SK-N-SH treated with all-trans-retinoic acid at 6 μM for 48 hours (cell line): ENCODE measurements at regions not wholly inside any gene's neighbourhood (a gene's known extent, or its start where the extent isn't known, plus 50 kb on each side); places are given as distances from the start of the nearest gene placed in this dataset.
"Not testable (repeated sequence)": the region's sequence is repeated elsewhere in the genome, so short reads cannot be mapped to it uniquely, and the experiment has no call there.

Experiments used
- ATAC-seq: fragments of 200-7000 bp; cut with Tn5 transposase; 3 replicates; pipeline ENCODE4 v1.9.1; 2020; ENCODE audit warnings: mild to moderate bottlenecking, moderate library complexity
- CREB5 ChIP-seq: fragments of 250-450 bp; sonication (Bioruptor Pico); IDR thresholded peaks from 2 replicates; pipeline ENCODE4 v1.5.1; 2020; ENCODE audit warnings: low read depth, mild to moderate bottlenecking, moderate library complexity
- CSRNP3 ChIP-seq: fragments of 250-450 bp; sonication (Bioruptor Pico); IDR thresholded peaks from 2 replicates; pipeline ENCODE4 v1.5.1; 2021; ENCODE audit warnings: mild to moderate bottlenecking, moderate library complexity
- ESRRG ChIP-seq: fragments of 250-450 bp; sonication (Bioruptor Pico); IDR thresholded peaks from 2 replicates; pipeline ENCODE4 v1.6.1; 2021; ENCODE audit warnings: mild to moderate bottlenecking
- GLIS3 ChIP-seq: fragments of 250-450 bp; sonication (Bioruptor Pico); IDR thresholded peaks from 2 replicates; pipeline ENCODE4 v1.5.0; 2020; ENCODE audit warnings: mild to moderate bottlenecking, moderate library complexity
- OSR1 ChIP-seq: fragments of 250-450 bp; sonication (Bioruptor Pico); IDR thresholded peaks from 2 replicates; pipeline ENCODE4 v1.8.0; 2022; ENCODE audit warnings: moderate library complexity, mild to moderate bottlenecking, inconsistent platforms
- PATZ1 ChIP-seq: fragments of 250-450 bp; sonication (Bioruptor Pico); IDR thresholded peaks from 2 replicates; pipeline ENCODE4 v1.8.0; 2020; ENCODE audit warnings: mild to moderate bottlenecking, moderate library complexity, borderline replicate concordance
- RARB ChIP-seq: fragments of 250-450 bp; sonication (Bioruptor Pico); IDR thresholded peaks from 2 replicates; pipeline ENCODE4 v1.8.0; 2021; ENCODE audit warnings: mild to moderate bottlenecking, moderate library complexity
- TOX ChIP-seq: fragments of 250-450 bp; sonication (Bioruptor Pico); IDR thresholded peaks from 2 replicates; pipeline ENCODE4 v1.8.0; 2021; ENCODE audit warnings: mild to moderate bottlenecking, moderate library complexity, borderline replicate concordance
- ZC3H10 ChIP-seq: fragments of 250-450 bp; sonication (Bioruptor Pico); IDR thresholded peaks from 2 replicates; pipeline ENCODE4 v1.5.1; 2021; ENCODE audit warnings: mild to moderate bottlenecking, moderate library complexity
- ZFP3 ChIP-seq: fragments of 250-450 bp; sonication (Bioruptor Pico); IDR thresholded peaks from 2 replicates; pipeline ENCODE4 v1.5.0; 2020; ENCODE audit warnings: mild to moderate bottlenecking, moderate library complexity
- ZNF565 ChIP-seq: fragments of 450-650 bp; formaldehyde crosslinking; conservative IDR thresholded peaks from 2 replicates; pipeline ENCODE4 v1.5.0; 2020; ENCODE audit warnings: low read depth, mild to moderate bottlenecking, moderate library complexity
- ZNF70 ChIP-seq: fragments of 450-650 bp; formaldehyde crosslinking; IDR thresholded peaks from 2 replicates; pipeline ENCODE4 v1.5.0; 2020; ENCODE audit warnings: mild to moderate bottlenecking, moderate library complexity
- TF ChIP-seq, protein P1 (sequence below): fragments of 250-450 bp; sonication (Bioruptor Pico); IDR thresholded peaks from 2 replicates; pipeline ENCODE4 v1.8.0; 2021; ENCODE audit warnings: low read depth, mild to moderate bottlenecking, moderate library complexity, borderline replicate concordance

DNA sequence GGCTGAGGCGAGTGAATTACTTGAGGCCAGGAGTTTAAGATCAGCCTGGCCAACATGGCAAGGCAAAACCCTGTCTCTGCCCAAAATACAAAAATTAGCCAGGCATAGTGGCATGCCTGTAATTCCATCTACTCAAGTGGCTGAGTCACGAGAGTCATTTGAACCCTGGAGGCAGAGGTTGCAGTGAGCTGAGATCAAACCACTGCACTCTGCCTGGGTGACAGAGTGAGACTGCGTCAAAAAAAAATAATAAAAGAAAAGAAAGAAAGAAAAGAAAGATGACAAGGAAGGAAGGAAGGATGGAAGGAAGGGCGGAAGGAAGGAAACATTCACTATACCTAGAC lies 159.6 kb upstream of the CNOT2 start:
- ATAC-seq, result no peak
- no peak for TF ChIP-seq PATZ1 (CRISPR knock-in tag)
- no peak for TF ChIP-seq RARB (CRISPR knock-in tag)
- no peak for TF ChIP-seq OSR1 (CRISPR knock-in tag)
- TF ChIP-seq, protein P1, sequence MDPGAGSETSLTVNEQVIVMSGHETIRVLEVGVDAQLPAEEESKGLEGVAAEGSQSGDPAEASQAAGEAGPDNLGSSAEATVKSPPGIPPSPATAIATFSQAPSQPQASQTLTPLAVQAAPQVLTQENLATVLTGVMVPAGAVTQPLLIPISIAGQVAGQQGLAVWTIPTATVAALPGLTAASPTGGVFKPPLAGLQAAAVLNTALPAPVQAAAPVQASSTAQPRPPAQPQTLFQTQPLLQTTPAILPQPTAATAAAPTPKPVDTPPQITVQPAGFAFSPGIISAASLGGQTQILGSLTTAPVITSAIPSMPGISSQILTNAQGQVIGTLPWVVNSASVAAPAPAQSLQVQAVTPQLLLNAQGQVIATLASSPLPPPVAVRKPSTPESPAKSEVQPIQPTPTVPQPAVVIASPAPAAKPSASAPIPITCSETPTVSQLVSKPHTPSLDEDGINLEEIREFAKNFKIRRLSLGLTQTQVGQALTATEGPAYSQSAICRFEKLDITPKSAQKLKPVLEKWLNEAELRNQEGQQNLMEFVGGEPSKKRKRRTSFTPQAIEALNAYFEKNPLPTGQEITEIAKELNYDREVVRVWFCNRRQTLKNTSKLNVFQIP, result no peak
- no peak for TF ChIP-seq CSRNP3 (CRISPR knock-in tag)
- TF ChIP-seq, all 23 proteins: peak for 0

DNA sequence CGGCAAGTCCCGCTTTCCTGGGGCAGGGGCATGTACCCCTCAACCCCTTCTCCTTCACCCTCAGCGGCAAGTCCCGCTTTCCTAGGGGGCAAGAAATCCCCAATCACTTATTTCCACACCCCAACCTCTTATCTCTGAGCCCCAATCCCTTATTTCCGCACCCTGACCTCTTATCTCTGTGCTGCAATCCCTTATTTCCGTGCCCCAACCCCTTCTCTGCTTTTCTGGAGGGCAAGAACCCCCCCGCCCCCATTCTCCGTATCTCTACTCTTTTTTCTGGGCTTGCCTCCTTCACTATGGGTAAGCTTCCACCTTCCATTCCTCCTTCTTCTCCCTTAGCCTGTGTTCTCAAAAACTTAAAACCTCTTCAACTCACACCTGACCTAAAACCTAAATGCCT lies 156.9 kb upstream of the CNOT2 start:
- ATAC-seq, result not testable (repeated sequence)

- TF ChIP-seq RARB (CRISPR knock-in tag) (no peak), ESRRG (CRISPR knock-in tag) (no peak)
- ATAC-seq, result no peak
Measured at GRCh38 chr12:70091021-70091521, 152.2 kb upstream of the CNOT2 start.

DNA sequence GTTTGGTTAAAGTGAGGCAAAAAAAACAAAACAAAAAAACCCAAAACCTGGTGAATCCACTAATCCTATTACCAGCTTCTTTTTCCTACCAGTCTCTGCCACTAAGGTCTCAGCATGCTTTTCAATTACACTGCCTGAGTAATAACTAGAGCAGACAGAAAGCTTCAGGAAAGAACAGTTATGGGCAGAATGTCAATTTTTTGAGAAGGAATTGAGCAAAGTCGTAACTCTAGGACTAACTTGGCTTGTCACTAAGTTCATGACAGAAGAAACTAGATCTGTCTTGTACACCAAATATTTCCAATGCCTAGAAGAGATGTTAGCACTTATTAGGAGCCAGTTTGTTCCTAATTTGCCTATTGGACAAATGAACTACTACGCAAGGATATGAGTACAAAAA lies 148.8 kb upstream of the CNOT2 start:
- TF ChIP-seq PATZ1 (CRISPR knock-in tag) (no peak), RARB (CRISPR knock-in tag) (no peak), TOX (no peak), ZNF565 (CRISPR knock-in tag) (no peak), GLIS3 (CRISPR knock-in tag) (no peak), ZNF70 (CRISPR knock-in tag) (no peak), ZC3H10 (CRISPR knock-in tag) (no peak)
- no peak for ATAC-seq

DNA sequence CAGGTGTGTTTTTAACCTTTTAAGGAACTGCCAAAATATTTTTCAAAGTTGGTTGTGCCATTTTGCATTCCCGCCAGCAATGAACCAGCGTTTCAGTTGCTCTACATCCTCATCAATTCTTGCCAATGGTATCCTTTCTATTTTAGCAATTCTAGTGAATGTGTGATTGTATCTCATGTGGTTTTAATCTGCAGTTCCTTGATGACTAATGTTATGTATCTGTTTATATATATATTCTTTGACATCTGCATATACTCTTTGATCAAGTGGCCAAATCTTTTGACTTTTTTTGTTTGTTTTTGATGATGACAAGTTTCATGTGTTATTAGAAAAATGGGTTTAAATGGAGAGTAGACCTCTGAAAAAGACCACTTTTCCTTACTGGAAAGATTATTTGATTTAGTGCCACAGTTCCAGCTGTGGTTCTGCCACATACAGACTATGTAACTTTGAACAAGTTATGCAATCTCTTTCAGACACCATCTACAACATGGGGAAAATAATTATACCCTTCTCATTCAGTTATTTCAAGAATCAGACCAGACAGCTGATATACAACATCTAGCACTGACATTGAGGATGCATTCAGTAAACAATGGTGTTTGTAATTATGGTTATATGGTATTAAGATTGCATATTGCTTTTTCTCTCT lies 146.3 kb upstream of the CNOT2 start:
- TF ChIP-seq TOX, result no peak
- no peak for TF ChIP-seq ZFP3 (CRISPR knock-in tag)
- TF ChIP-seq OSR1 (CRISPR knock-in tag), result no peak
- TF ChIP-seq ZNF70 (CRISPR knock-in tag), result no peak
- TF ChIP-seq PATZ1 (CRISPR knock-in tag), result no peak
- TF ChIP-seq ESRRG (CRISPR knock-in tag), result no peak
- TF ChIP-seq, protein P1, result no peak
- TF ChIP-seq CREB5, result no peak
- no peak for ATAC-seq
